ENCODE measurements at regions not wholly inside any gene's neighbourhood (a gene's known extent, or its start where the extent isn't known, plus 50 kb on each side); places are given as distances from the start of the nearest gene placed in this dataset.

GRCh38 chr12:103140286-103140685, 182.8 kb downstream of the ASCL1 start:
- ChIA-PET POLR2A (no interaction called here), CTCF (no interaction called here)
- no peak overlapping the region for H3K4me3 ChIP-seq (ENCODE audit: low read depth, low read length)
- no peak for TF ChIP-seq CTCF (IDR thresholded peaks at IDR 0.05; ENCODE audit: insufficient read depth, low read length, missing control alignments)
- no peak for DNase-seq (ENCODE audit: low read depth, low spot score)

DNA sequence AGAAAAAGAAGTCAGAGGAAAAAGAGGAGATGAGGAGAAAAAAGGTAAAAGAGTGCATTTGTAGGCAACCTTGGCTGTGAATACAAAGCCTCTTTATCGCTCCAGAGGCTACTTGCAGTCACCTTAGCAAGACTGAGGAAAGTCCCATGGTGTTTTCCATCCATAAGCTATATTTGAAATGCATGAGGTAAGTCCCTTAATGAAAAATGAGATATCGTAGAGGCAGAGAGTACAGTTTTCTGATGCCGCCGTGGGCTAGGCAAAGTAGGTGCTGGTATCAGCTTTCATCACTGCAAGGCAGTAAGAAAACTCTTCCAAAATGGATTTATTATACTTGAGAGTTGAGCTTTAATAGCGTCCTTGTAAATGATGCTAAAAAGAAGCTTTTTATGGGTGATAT, 186.8 kb downstream of the ASCL1 start:
- no peak for TF ChIP-seq CTCF (IDR thresholded peaks at IDR 0.05; ENCODE audit: insufficient read depth, low read length, missing control alignments)
- H3K4me3 ChIP-seq (ENCODE audit: low read depth, low read length) = no peak overlapping the region
- CTCF ChIA-PET = no interaction called here
- POLR2A ChIA-PET = no interaction called here
- DNase-seq (ENCODE audit: low read depth, low spot score) = no peak

DNA sequence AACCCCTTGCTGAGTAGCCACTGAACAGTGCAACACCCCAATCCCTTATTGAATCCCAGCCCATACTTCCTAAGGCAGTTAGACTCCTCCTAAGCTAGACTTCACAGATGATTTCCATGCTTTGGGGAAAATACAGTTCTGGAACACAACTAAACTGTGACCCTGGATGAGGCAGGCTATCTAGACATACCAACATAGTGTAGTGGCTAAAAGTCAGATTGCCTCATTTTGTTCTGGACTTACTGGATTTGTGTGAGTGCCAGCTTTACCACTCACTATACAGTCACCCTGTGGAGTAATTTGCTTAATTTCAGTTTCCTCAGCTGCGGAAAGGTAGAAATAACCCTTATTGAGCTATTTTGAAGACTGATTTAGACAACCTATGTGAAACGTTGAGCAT, 203.1 kb downstream of the ASCL1 start:
- H3K4me3 ChIP-seq (ENCODE audit: low read depth, low read length) = no peak overlapping the region
- POLR2A ChIA-PET = no interaction called here
- CTCF ChIA-PET = no interaction called here
- TF ChIP-seq CTCF (IDR thresholded peaks at IDR 0.05; ENCODE audit: insufficient read depth, low read length, missing control alignments) = no peak
- DNase-seq (ENCODE audit: low read depth, low spot score) = no peak

GRCh38 chr12:103161582-103162362, 204.3 kb downstream of the ASCL1 start:
- TF ChIP-seq CTCF (IDR thresholded peaks at IDR 0.05; ENCODE audit: insufficient read depth, low read length, missing control alignments) = no peak
- H3K4me3 ChIP-seq (ENCODE audit: low read depth, low read length) = no peak overlapping the region
- DNase-seq (ENCODE audit: low read depth, low spot score) = no peak
- ChIA-PET POLR2A (no interaction called here), CTCF (no interaction called here)

GRCh38 chr12:103166949-103167348, 209.5 kb downstream of the ASCL1 start:
- H3K4me3 ChIP-seq (ENCODE audit: low read depth, low read length) = no peak overlapping the region
- TF ChIP-seq CTCF (IDR thresholded peaks at IDR 0.05; ENCODE audit: insufficient read depth, low read length, missing control alignments) = no peak
- CTCF ChIA-PET = no interaction called here
- no peak for DNase-seq (ENCODE audit: low read depth, low spot score)
- POLR2A ChIA-PET = no interaction called here

GRCh38 chr12:103172447-103173112, 215.1 kb downstream of the ASCL1 start:
- no peak for TF ChIP-seq CTCF (IDR thresholded peaks at IDR 0.05; ENCODE audit: insufficient read depth, low read length, missing control alignments)
- no peak for DNase-seq (ENCODE audit: low read depth, low spot score)
- ChIA-PET CTCF (no interaction called here), POLR2A (no interaction called here)
- no peak overlapping the region for H3K4me3 ChIP-seq (ENCODE audit: low read depth, low read length)
